ENCODE measurements at regions not wholly inside any gene's neighbourhood (a gene's known extent, or its start where the extent isn't known, plus 50 kb on each side); places are given as distances from the start of the nearest gene placed in this dataset.
A peak's percentile ranks its signal among the peaks of the same experiment; 100 is the strongest.

DNA sequence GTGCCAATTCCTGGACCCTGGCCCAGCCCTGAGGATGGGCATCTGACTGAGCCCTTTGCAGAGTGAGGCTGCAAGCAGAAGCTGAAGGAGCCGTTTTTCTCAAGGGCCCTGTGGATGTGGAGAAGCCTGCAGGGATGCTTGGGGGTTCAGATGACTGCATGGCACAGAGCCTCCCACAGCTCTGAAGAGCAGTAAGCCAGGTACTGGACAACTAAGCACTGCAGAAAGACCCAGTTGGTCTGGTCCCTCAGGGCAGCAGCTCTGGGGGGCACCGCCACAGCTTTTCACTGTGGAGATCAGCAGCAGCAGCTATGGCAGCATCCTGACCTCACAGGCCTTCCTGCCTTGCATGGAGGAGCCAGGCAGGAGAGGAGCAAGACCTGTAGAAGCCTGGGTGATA is 67.6 kb downstream of the CRYGS start:
- H4K5ac ChIP-seq (ENCODE audit: low read length): no peak overlapping the region
- no peak overlapping the region for H4K8ac ChIP-seq (ENCODE audit: low read depth, low read length)
- no CpG with 5 or more reads among the region's 2 CpGs for WGBS (ENCODE audit: extremely low coverage, insufficient coverage, low lambda C conversion rate)
- H3K23ac ChIP-seq (ENCODE audit: low read length): no peak overlapping the region
- peak overlapping the region; percentile 12 for H3K18ac ChIP-seq (ENCODE audit: low read length)
- peak overlapping the region; percentile 40 for H2AK5ac ChIP-seq (ENCODE audit: low read length)
- H3K9ac ChIP-seq (ENCODE audit: low read length): no peak overlapping the region
- H3K36me3 ChIP-seq (ENCODE audit: control insufficient read depth, insufficient read depth, low read length): no peaks in the 10 kb centered on the region
- H3K27ac ChIP-seq (ENCODE audit: low read depth, low read length): no peak overlapping the region
- H3K79me1 ChIP-seq (ENCODE audit: low read length): no peaks in the 10 kb centered on the region
- no peak overlapping the region for H3K56ac ChIP-seq (ENCODE audit: low read length)
- H2BK15ac ChIP-seq (replicated peaks; ENCODE audit: low read depth): no peak overlapping the region
- H3K4ac ChIP-seq (ENCODE audit: low read depth, low read length): peak overlapping the region; percentile 1
- H2BK5ac ChIP-seq (ENCODE audit: low read length): no peak overlapping the region
- H3K4me2 ChIP-seq (ENCODE audit: low read length): no peak overlapping the region
- H3K79me2 ChIP-seq (ENCODE audit: control insufficient read depth, insufficient read depth, low read length): no peaks in the 10 kb centered on the region
- H3K4me1 ChIP-seq (ENCODE audit: control insufficient read depth, low read depth, low read length): peaks cover 2% of the 10 kb centered on the region
- H3K4me3 ChIP-seq (ENCODE audit: low read length): no peak overlapping the region
- no peak for DNase-seq
- H2BK120ac ChIP-seq (ENCODE audit: low read depth, low read length): no peak overlapping the region
- H3K27me3 ChIP-seq (ENCODE audit: insufficient read depth, low read length, poor library complexity): no peaks in the 10 kb centered on the region

DNA sequence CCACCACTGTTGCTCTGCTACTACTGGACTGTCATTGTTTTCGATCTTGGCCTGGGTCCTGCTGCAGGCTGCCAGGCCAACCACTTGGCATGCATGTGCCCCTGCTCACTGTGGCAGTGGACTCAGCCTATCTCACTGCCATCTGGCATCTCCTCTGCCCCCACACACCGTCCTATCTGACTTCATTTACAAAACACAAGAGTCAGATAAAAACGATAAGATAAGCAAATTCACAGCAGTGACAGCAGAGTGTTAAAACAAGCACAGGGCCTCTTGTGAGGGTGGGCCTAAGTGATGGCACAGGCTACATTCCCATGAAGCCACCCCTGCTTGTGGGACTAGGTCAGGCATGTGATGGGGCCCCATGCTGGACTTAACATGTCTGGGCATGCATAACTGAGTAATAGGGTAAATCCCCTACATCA is 68.1 kb downstream of the CRYGS start:
- Histone ChIP-seq H4K8ac (ENCODE audit: low read depth, low read length) (no peak overlapping the region), H3K79me2 (ENCODE audit: control insufficient read depth, insufficient read depth, low read length) (no peaks in the 10 kb centered on the region), H3K56ac (ENCODE audit: low read length) (no peak overlapping the region), H3K18ac (ENCODE audit: low read length) (no peak overlapping the region), H3K4me1 (ENCODE audit: control insufficient read depth, low read depth, low read length) (peaks cover 2% of the 10 kb centered on the region), H2AK5ac (ENCODE audit: low read length) (no peak overlapping the region), H2BK5ac (ENCODE audit: low read length) (no peak overlapping the region), H3K27me3 (ENCODE audit: insufficient read depth, low read length, poor library complexity) (no peaks in the 10 kb centered on the region), H3K79me1 (ENCODE audit: low read length) (no peaks in the 10 kb centered on the region), H4K5ac (ENCODE audit: low read length) (no peak overlapping the region), H3K9ac (ENCODE audit: low read length) (no peak overlapping the region), H3K4ac (ENCODE audit: low read depth, low read length) (no peak overlapping the region), H2BK120ac (ENCODE audit: low read depth, low read length) (no peak overlapping the region), H3K36me3 (ENCODE audit: control insufficient read depth, insufficient read depth, low read length) (no peaks in the 10 kb centered on the region), H3K4me3 (ENCODE audit: low read length) (no peak overlapping the region), H3K23ac (ENCODE audit: low read length) (no peak overlapping the region), H3K4me2 (ENCODE audit: low read length) (no peak overlapping the region), H2BK15ac (replicated peaks; ENCODE audit: low read depth) (no peak overlapping the region), H3K27ac (ENCODE audit: low read depth, low read length) (no peak overlapping the region)
- no CpG with 5 or more reads among the region's 3 CpGs for WGBS (ENCODE audit: extremely low coverage, insufficient coverage, low lambda C conversion rate)
- peak; percentile 84 for DNase-seq

DNA sequence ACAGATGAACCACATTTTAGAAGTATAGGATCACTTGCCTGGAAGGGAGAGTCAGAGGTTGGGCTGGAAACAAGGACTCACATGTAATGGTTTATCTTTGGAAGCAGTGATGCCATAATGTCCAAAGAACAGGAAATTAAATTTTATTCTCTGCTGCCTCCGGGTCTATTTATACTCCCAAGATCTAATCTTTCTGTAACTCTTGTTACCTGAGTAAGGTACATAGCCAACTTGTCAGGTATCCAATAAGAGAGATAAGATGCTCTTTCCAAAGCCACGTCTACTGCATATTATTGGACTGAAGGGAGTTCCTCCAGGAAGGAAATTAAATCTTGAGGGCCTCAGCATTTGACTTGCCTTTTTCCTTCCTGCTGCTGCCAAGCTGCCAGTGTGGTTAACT is 71.0 kb downstream of the CRYGS start:
- H3K4ac ChIP-seq (ENCODE audit: low read depth, low read length): no peak overlapping the region
- peaks cover 4% of the 10 kb centered on the region for H3K4me1 ChIP-seq (ENCODE audit: control insufficient read depth, low read depth, low read length)
- H3K79me2 ChIP-seq (ENCODE audit: control insufficient read depth, insufficient read depth, low read length): no peaks in the 10 kb centered on the region
- no peaks in the 10 kb centered on the region for H3K36me3 ChIP-seq (ENCODE audit: control insufficient read depth, insufficient read depth, low read length)
- H3K27ac ChIP-seq (ENCODE audit: low read depth, low read length): no peak overlapping the region
- no peak overlapping the region for H4K8ac ChIP-seq (ENCODE audit: low read depth, low read length)
- H3K79me1 ChIP-seq (ENCODE audit: low read length): no peaks in the 10 kb centered on the region
- H3K56ac ChIP-seq (ENCODE audit: low read length): no peak overlapping the region
- no peak overlapping the region for H3K9ac ChIP-seq (ENCODE audit: low read length)
- H3K27me3 ChIP-seq (ENCODE audit: insufficient read depth, low read length, poor library complexity): no peaks in the 10 kb centered on the region
- H3K18ac ChIP-seq (ENCODE audit: low read length): no peak overlapping the region
- WGBS (ENCODE audit: extremely low coverage, insufficient coverage, low lambda C conversion rate): no CpG with 5 or more reads among the region's 2 CpGs
- DNase-seq: no peak
- no peak overlapping the region for H2BK120ac ChIP-seq (ENCODE audit: low read depth, low read length)
- H3K4me3 ChIP-seq (ENCODE audit: low read length): no peak overlapping the region
- no peak overlapping the region for H2BK15ac ChIP-seq (replicated peaks; ENCODE audit: low read depth)
- no peak overlapping the region for H3K4me2 ChIP-seq (ENCODE audit: low read length)
- no peak overlapping the region for H3K23ac ChIP-seq (ENCODE audit: low read length)
- no peak overlapping the region for H4K5ac ChIP-seq (ENCODE audit: low read length)
- no peak overlapping the region for H2BK5ac ChIP-seq (ENCODE audit: low read length)
- no peak overlapping the region for H2AK5ac ChIP-seq (ENCODE audit: low read length)

GRCh38 chr3:186472456-186473008 is 71.6 kb downstream of the CRYGS start:
- Histone ChIP-seq H3K27ac (ENCODE audit: low read depth, low read length) (no peak overlapping the region), H3K4me1 (ENCODE audit: control insufficient read depth, low read depth, low read length) (peaks cover 4% of the 10 kb centered on the region), H4K8ac (ENCODE audit: low read depth, low read length) (no peak overlapping the region), H3K79me1 (ENCODE audit: low read length) (no peaks in the 10 kb centered on the region), H3K56ac (ENCODE audit: low read length) (no peak overlapping the region), H3K23ac (ENCODE audit: low read length) (no peak overlapping the region), H2BK120ac (ENCODE audit: low read depth, low read length) (no peak overlapping the region), H3K36me3 (ENCODE audit: control insufficient read depth, insufficient read depth, low read length) (no peaks in the 10 kb centered on the region), H3K9ac (ENCODE audit: low read length) (no peak overlapping the region), H3K18ac (ENCODE audit: low read length) (no peak overlapping the region), H2BK15ac (replicated peaks; ENCODE audit: low read depth) (no peak overlapping the region), H2BK5ac (ENCODE audit: low read length) (no peak overlapping the region), H2AK5ac (ENCODE audit: low read length) (no peak overlapping the region), H4K5ac (ENCODE audit: low read length) (no peak overlapping the region), H3K27me3 (ENCODE audit: insufficient read depth, low read length, poor library complexity) (no peaks in the 10 kb centered on the region), H3K4me3 (ENCODE audit: low read length) (no peak overlapping the region), H3K4ac (ENCODE audit: low read depth, low read length) (no peak overlapping the region), H3K79me2 (ENCODE audit: control insufficient read depth, insufficient read depth, low read length) (no peaks in the 10 kb centered on the region), H3K4me2 (ENCODE audit: low read length) (no peak overlapping the region)
- DNase-seq: no peak
- WGBS (ENCODE audit: extremely low coverage, insufficient coverage, low lambda C conversion rate): no CpG with 5 or more reads among the region's 8 CpGs

GRCh38 chr3:186471771-186472170 is 72.4 kb downstream of the CRYGS start:
- Histone ChIP-seq H4K5ac (ENCODE audit: low read length) (no peak overlapping the region), H3K4ac (ENCODE audit: low read depth, low read length) (no peak overlapping the region), H3K23ac (ENCODE audit: low read length) (no peak overlapping the region), H3K27ac (ENCODE audit: low read depth, low read length) (no peak overlapping the region), H3K36me3 (ENCODE audit: control insufficient read depth, insufficient read depth, low read length) (no peaks in the 10 kb centered on the region), H3K79me2 (ENCODE audit: control insufficient read depth, insufficient read depth, low read length) (no peaks in the 10 kb centered on the region), H3K9ac (ENCODE audit: low read length) (no peak overlapping the region), H4K8ac (ENCODE audit: low read depth, low read length) (no peak overlapping the region), H3K18ac (ENCODE audit: low read length) (no peak overlapping the region), H3K4me3 (ENCODE audit: low read length) (no peak overlapping the region), H2BK120ac (ENCODE audit: low read depth, low read length) (no peak overlapping the region), H2AK5ac (ENCODE audit: low read length) (no peak overlapping the region), H3K56ac (ENCODE audit: low read length) (no peak overlapping the region), H2BK5ac (ENCODE audit: low read length) (no peak overlapping the region), H3K4me1 (ENCODE audit: control insufficient read depth, low read depth, low read length) (peaks cover 7% of the 10 kb centered on the region), H3K27me3 (ENCODE audit: insufficient read depth, low read length, poor library complexity) (no peaks in the 10 kb centered on the region), H2BK15ac (replicated peaks; ENCODE audit: low read depth) (no peak overlapping the region), H3K79me1 (ENCODE audit: low read length) (no peaks in the 10 kb centered on the region), H3K4me2 (ENCODE audit: low read length) (no peak overlapping the region)
- WGBS (ENCODE audit: extremely low coverage, insufficient coverage, low lambda C conversion rate): no CpG with 5 or more reads among the region's 5 CpGs
- DNase-seq: no peak

DNA sequence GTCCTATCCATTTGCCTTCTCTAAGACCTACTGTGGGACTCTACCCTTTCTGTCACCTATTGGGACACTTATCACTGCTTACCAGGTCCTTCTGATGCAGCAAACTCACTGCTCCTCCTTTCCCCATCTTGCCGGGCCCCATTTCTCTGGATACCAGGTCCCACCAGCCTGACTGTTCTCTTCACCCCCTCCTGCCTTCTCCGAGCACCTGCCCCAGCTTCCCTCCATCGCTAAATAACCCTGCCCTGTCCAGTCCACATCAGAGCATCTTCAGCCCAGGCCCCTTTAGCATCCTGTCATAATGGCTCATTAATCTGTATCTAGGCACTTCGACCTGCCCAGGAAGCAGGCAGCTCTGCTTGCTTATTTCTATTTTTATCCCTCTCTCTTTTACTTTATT is 74.7 kb downstream of the CRYGS start:
- Histone ChIP-seq H3K27ac (ENCODE audit: low read depth, low read length) (no peak overlapping the region), H3K4me2 (ENCODE audit: low read length) (no peak overlapping the region), H4K8ac (ENCODE audit: low read depth, low read length) (no peak overlapping the region), H2BK120ac (ENCODE audit: low read depth, low read length) (no peak overlapping the region), H3K79me1 (ENCODE audit: low read length) (no peaks in the 10 kb centered on the region), H2AK5ac (ENCODE audit: low read length) (no peak overlapping the region), H3K4me3 (ENCODE audit: low read length) (no peak overlapping the region), H2BK15ac (replicated peaks; ENCODE audit: low read depth) (no peak overlapping the region), H3K4ac (ENCODE audit: low read depth, low read length) (no peak overlapping the region), H3K36me3 (ENCODE audit: control insufficient read depth, insufficient read depth, low read length) (no peaks in the 10 kb centered on the region), H3K27me3 (ENCODE audit: insufficient read depth, low read length, poor library complexity) (no peaks in the 10 kb centered on the region), H4K5ac (ENCODE audit: low read length) (no peak overlapping the region), H3K18ac (ENCODE audit: low read length) (no peak overlapping the region), H3K56ac (ENCODE audit: low read length) (no peak overlapping the region), H3K23ac (ENCODE audit: low read length) (no peak overlapping the region), H2BK5ac (ENCODE audit: low read length) (no peak overlapping the region), H3K79me2 (ENCODE audit: control insufficient read depth, insufficient read depth, low read length) (no peaks in the 10 kb centered on the region), H3K9ac (ENCODE audit: low read length) (no peak overlapping the region), H3K4me1 (ENCODE audit: control insufficient read depth, low read depth, low read length) (peaks cover 8% of the 10 kb centered on the region)
- no peak for DNase-seq
- WGBS (ENCODE audit: extremely low coverage, insufficient coverage, low lambda C conversion rate): no CpG with 5 or more reads among the region's 4 CpGs
